ENCODE measurements at regions not wholly inside any gene's neighbourhood (a gene's known extent, or its start where the extent isn't known, plus 50 kb on each side); places are given as distances from the start of the nearest gene placed in this dataset.
A peak's percentile ranks its signal among the peaks of the same experiment; 100 is the strongest.

DNA sequence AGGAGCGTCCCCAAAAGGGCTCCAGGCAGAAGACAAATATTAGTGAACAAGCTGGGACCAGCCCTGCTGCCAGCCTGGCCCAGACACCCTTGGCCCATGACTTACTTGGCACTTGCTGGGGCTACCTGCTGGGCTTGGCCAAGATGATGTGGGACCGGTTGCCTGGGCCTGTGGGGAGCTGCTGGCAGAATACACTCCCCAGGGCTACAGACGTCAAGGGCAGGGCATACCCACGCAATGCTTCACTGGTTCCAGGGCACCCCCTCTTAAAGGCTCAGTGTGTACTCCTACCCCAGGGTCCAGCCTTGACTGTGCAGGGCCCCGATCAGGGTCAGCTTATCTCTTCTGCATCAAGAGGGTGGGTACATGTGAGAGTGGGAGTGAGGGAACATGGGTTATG lies 106.5 kb upstream of the SLC2A1 start:
- DNase-seq: no peak

DNA sequence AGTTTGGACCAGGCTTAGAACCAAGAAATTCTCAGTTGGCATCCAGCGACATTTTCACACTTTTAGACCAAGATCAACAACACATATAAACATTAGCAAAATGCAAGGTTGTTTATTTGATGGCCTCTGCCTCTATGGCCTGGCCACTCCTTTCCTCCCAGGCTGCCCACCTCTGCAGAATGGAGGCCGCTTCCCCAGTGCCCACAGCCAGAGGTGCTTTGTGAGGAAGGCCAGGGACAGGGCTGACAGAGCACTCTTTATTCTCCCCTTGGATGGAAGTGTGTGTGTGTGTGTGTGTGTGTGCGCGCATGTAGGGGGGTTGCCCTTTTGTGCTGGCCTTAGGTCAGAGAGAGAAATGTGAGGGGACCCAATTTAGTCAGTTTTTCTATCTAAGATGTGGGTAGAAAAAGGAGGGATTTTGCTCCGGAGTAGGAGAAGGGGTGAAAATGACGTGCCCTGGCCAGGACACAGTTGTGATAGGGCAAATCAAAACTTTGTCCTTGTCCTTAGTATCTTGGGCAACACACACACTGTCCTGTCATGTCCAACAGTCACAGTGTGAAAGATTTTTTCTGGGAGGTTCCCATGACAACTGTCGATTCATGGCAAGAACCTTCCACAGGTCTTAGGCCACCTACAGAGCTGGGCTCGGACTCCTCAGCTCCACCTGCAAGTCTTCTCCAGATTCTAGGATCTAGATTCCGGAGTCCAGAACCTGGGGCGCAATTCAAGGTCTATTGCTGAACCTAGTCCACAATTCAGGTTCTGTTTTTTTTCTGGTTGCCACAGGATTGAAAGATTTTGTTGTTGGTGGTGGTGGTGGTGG lies 104.9 kb upstream of the SLC2A1 start:
- no peak for DNase-seq

DNA sequence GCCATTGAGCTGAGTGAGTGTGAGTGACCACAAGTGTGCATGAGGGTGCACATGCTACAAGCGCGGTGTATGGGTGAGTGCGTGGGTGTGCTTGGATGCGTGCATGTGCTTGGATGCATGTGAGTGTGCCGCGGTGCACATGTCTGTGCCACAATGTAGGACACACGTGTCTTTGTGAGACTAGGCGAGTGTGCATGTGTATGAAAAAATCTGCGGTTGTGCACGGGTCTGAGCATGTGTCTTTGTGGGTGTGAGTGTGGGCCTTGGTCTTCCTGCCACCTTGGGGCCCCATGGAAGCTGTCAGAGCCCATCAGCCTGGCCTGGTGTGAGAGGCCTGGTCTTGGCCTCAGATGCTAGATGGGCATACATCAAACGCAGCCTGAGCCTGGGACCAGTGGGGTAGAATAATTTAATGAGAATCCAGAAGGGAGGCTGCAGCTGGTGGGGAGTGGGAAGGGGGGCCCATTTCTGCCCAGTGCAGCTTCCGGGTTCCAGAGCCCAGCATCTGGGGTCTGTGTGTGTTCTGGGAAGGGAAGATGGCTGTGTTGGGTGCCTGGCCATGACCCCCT lies 103.9 kb upstream of the SLC2A1 start:
- no peak for DNase-seq

DNA sequence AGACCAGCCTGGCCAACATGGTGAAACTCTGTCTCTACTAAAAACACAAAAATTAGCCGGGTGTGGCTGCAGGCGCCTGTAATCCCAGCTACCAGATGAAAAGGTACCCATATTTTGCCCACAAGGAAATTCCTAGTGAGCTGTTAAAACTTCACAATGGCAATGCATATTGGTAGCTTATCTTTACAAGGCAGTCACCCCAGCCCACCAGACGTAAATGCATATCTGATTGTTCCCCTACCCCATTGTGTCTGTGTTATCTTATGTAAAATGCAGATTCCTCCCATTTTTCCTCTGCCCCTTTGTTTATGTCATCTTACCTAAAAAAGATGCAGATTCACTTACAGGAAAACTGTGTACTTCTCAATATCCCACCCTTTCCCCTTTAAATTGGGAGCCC lies 103.1 kb upstream of the SLC2A1 start:
- no peak for DNase-seq

DNA sequence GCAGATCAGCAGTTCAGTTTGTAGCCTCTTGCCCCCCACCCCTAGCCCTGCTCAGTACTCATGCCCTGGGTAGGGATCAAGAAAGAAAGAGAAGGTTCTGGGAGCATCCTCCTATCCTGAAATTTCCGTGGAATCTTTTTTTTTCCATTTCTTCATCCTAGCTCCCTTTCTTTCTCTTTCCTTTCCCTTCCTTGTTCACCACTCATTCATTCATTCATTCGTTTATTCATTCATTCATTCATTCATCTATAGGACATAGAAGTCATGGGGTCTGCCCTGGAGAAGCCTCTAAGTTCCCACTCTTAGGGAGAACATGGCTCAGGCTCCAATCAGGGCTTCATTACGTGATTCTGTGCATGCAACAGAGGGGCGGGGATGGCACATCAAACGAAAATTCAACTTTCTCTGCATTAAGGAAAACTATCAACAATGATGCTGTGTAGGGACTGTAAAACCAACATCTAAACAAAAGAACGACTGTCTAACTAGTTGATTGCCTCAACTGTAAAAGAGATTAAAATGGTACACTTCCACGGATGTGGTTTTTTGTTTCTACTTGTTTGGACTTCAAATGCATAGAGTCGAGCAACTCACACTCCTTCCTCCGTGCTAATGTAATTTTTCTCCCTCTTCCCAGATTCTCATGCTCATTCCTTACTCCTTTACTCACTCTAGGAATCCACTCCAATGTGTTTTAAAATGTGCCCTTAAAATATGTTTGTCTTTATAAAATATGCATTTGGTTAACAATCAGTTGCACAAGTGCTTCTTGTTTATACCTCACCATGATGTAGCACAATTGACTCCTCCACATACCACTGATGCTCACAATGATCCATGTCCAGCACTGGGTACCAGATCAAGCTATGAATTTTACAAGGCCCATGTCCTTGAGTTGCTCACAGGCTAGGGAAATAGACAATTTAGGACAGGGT lies 101.2 kb upstream of the SLC2A1 start:
- DNase-seq: no peak

DNA sequence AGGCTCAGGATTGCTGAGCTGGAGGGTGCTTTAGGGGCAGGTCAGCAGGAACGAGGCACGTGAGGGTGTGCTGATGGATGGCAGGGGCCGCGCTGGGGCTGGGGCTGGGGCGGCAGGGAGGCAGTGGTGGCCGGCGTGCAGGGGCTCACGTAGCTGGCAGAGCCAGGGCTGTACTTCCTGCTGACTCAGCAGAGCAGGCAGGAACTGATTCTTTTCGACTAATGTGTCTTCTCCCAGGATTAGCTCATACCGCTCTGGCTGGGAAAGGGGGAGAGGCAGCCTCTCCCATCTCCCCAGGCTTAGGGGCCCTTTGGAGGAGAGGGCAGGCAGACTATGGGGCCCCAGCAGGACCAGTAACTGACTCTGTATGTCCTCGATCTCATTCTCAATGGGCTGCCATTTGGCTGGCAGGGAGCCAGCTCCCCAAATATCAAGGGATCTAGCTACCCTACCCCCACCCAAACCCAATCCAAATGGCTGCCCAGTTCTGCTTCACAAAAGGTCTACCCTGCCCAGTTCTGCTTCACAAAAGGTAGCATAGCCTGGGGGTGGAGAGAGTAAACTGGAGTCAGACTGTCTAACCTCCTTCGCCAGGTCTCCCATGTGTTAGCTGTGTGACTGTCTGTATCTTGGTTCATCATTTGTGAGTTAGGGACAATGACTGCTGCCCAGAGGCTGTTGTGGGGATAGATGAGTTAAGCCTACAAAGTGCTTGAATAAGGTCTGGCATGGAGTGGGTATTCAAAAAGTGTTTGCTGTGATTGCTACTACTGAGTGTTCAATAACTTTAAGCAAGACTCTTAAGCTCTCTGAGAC lies 100.1 kb upstream of the SLC2A1 start:
- peak; percentile 15 to 23 for DNase-seq

DNA sequence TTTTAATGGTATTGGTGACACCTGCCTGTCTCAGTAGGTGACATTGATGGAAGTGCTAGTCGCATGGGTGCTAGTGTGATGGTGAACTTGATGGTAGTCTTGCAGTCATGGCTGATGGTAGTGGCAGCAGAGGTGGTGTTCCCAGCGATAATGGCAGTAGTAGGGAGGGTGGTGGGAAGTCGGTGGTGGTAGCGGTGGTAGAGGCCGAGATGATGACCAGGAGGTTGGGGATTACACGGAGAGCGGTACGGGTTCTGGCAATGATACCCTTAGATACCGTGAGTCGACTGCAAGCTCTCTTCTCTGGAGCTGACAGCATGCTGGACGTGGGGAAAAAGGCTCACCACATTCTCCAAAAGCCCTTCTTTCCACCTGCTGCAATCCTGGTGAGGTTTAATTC lies 99.4 kb upstream of the SLC2A1 start:
- DNase-seq: no peak

DNA sequence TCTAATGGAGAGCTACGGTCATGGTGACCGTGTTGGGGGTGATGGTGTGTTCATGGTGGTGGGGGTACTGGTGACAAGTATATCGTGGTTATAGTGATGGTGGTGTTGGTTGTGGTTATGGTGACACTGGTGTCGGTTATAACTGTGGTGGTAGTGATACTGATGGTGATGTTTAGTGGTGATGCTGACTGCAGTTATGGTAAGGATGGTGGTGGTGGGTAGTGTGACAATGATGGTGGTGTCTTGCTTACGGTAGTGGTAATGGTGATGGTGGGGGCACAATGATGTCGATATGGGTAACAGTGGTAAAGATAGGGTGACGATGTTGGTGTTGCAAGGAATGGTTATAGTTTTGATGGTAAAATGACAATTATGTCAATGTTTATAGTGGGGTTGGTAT lies 98.9 kb upstream of the SLC2A1 start:
- DNase-seq: no peak

DNA sequence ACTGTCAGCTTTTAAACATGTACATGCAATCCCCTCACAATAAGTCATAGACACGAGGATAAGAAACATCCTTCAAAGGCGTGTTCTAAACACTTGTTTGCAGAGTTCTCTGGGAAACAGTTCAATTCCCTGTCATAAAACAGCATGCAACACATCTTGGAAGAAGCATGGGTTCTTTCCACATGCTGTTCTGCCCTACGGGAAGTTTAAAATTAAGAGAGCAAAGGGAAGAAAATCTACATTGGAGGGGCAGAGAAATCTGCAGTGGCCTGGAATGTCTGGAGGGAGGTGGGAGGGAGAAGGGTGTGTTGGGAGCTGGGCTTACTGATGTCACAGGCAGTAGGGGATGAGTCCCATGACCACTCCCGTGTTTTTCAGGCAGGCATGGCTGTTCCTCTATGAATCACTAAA lies 98.3 kb upstream of the SLC2A1 start:
- no peak for DNase-seq

DNA sequence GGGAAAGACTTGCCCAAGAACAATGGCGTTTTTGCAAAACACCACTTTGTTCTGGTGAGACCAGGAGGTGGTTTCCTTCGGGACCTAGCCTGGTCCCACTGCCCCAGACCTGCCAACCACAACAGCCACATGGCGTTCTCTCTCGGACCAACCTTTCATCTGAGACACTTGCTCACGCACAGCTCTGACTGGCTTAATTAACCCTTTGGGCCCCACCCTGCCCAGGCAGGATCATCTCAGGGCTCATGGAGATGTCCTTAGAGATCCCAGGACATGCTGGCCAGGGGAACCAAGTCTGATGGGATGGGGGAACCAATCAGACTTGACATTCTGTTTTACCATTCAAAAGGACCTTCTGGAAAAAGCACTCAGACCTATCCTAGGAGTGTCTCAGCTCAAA lies 97.8 kb upstream of the SLC2A1 start:
- no peak for DNase-seq

DNA sequence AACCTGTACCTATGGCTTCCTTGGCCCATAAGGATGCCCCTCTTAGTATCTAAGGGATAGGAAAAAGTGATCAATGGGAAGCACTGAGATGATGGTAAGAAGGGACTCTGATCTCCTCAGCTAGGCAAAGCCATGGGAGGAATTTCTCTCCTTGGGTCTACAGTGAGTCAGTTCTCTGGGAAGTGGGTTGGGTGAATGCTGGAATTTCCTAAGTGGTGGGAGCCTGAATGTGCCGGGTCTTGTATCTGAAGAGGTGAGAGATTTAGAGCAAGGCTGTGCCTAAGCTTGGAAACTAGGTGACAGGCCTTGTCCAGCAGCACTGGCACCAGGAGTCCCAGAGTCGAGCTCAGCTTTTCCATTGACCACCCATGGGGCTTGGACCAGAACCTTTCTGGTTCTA lies 96.3 kb upstream of the SLC2A1 start:
- DNase-seq: no peak

DNA sequence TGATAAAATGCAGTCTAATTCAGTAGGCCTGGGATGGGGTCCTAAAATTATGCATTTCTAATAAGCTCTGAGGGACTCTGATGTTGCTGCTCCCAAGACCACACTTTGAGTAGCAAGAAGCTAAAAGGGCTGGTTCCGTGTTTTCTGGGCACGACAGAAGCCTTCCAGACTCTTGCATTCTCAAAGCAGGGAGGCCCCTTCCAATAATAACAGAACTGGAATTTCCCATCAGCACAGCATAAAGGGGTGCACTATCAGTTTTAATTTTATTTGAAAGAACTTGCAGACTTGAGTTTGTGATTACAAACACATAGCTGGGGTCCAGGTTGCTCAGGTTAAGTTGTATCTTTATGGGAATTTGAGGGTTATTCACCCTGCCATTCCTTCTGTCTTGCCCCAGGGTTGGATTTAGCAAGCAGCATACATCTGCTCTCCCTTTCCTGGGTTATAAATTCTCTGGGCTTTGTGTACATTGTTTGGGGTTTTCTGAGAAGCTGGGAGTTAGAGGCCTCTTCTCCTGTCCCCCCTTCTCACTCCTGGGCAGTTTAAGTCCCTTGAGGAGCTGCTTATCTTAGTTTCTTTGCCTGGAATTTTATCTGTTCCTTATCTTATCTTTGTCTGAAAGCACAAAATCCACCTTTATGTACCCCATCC lies 94.2 kb upstream of the SLC2A1 start:
- DNase-seq: no peak

DNA sequence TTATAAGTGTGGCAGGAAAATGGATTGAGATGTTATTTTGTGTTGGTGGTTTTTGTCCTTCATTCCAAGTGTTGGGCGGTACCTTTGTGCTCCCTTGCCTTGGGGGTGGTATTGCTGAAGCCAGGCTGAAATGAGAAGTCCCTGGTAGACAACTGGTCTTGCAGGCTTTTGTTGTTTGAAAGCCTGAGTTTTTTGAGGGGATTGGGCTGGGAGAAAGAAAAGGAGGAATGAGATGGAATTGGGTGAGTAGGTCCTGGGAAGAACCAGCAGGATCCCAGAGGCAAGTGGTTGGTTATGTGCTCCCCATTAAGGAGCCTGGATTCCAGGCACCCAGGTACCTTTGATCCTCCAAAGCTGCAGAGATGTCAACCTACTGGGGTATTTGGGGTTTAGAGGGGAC lies 93.7 kb upstream of the SLC2A1 start:
- DNase-seq: no peak

DNA sequence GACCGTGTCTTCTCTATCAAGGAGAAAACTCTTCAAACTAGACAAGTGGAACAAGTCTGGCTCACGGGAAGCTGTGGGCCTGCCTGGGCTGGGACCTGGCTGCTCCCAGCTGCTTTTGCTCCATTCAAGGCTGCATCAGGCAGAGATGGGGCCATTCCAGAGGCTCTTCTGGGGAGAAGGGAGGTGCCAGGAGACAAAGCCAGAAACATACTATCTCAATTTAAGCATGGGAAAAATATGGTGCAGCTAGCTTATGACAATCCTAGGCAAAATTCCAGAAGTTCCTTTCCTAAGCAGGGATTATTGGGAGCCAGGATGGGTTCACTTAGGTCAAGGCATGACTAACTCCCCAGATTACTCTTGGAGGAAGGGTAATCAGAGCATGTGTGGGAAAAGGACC lies 90.8 kb upstream of the SLC2A1 start:
- no peak for DNase-seq

DNA sequence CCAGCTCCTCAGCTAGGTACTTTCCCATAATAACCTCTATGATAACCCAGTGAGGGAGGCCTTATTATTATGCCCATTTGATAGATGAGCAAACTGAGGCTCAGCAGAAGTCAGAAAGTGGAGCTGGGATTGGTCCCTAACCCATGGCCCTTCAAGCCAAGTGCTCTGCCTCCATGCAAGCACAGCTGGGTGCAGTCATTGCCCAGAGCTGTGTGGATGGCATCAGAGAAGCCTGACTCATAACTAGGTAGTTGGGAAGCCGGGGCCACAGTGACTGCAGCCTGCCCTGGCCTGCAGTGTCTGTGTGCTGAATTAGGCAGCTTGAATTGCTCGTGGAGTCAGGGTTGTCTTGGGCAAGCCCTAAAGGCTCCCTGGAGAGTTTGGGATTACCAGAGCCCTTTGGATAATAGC lies 89.9 kb upstream of the SLC2A1 start:
- no peak for DNase-seq

DNA sequence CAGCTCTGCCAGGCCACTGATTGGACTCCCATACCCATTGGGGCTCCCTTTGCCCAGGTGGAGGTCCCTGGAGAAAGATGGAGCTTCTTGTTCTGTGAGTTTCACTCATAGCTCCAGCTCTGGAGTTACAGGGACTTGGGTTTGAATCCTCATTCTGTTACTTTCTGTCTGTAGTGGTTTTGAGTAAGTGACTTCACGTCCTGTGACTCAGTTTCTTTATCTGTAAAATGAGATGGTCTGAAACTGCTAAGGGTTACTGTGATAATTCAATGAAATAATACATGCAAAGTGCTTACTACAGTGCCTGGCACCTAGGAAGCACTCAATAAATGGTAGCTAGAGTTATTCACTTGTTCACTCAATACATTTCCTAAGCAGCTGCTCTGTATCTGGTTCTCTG lies 88.5 kb upstream of the SLC2A1 start:
- DNase-seq: no peak

DNA sequence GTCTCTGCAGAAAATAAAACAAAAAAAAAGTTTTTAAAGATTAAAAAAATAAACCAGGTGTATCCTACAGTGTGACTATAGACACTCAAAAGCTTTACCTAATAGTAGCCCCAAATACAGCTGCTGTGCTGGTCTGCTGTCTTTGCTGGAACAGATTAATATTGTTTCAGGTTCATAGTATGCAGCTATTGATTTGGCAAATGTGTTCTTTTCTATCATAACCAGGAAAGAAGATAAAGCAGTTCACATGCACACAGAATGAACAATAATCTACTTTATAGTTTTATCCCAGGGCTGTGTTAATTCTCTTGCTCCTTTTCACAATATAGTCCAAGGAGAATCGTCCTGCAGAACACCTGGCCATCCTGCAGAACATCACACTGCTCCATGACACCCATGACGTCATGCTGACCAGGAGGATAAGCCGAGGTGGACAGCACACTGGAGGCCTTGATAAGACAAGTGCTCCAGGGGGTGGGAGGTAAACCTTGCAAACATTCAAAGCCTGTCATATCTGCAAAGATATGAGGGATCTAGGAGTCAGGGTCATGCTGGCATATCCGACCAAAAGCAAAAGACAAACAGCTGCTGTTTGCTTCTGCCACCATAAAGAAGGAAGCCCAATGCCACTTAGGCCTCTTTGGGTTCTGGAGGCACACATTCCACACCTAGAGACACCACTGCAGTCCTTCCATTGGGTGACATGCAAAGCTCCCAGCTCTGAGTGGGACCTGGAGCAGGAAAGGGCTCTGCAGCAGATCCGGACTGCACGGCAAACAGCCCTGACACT lies 86.1 kb upstream of the SLC2A1 start:
- DNase-seq: no peak

DNA sequence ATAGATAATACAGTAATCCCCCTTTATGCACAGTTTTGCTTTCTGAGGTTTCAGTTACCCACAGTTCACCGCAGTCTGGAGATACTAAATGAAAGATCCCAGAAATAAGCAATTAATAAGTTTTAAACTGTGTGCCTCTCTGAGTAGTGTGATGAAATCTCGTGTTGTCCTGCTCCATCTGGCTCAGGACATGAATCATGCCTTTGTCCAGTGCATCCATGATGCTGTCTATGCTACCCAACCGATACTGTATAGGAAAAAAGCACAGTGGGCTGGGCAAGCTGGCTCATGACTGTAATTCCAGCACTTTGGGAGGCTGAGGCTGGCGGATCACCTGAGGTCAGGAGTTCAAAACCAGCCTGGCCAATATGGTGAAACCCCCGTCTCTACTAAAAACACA lies 85.0 kb upstream of the SLC2A1 start:
- no peak for DNase-seq

DNA sequence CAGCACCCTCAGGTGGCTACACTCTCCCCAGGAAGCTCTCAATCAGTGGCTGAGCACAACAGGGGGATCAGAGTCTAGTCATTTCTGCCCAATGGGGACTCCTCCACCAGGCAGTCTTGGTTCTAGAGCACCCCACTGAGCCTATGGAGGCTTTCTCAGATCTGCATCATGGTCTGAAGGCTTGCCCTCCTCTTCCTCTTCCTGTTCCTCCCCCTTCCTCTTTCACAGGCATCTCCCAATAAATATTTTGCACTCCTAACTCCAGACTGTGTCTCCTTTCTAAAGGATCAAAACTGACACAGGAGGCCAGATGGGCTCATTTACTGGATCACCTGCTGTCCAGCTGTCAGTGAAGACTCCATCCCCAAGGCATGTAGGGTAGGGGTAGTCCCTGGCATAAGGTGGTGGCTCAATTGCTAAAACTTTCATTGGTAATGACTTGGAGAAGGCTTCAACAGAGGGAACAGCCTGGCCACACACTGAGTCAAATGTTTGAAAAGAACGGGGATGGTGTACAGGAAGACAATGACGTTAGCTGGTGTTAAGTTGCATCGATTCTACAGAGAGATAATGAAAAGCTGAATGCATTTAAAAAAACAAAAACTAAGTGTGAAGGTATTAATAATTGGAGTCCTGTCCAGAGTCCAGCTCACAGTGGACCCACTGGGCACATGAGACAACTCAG lies 84.2 kb upstream of the SLC2A1 start:
- DNase-seq: no peak

DNA sequence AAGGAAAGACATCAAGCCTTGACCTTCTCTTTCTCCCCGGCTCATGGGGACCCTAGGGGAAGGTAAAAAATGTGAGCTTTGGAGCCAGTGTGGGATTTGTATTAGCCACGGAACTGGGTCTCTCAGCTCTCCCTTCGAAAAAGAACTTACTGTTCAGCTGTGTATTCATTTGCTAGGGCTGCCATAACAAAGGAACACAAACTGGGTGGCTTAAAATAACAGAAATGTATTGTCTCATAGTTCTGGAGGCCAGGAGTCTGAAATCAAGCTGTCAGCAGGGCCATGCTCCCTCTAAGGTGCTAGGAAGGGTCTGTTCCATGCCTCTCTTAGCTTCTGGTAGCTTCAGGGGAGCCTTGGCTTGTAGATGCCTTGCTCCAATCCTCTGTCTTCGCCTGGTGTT lies 83.5 kb upstream of the SLC2A1 start:
- DNase-seq: no peak

DNA sequence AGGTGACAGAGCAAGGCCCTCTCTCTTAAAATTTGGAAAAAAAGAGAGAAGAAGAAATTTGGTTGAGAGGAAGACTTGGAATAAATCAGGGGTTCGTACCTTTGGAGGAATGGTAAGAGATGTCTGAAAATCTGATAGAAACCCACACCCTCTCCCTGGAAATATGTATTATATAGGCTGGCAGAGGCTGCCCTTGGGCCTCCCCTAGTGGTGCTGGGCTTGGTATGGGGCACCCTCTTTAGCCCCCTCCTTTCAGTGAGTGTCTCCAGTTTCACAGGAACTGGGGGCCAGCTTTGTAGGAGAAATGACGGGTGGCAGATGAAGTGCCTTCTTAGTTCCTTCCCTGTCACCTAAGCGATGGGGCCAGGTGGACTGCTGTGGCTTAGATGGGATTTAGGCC lies 82.9 kb upstream of the SLC2A1 start:
- no peak for DNase-seq
